ENCODE measurements at regions not wholly inside any gene's neighbourhood (a gene's known extent, or its start where the extent isn't known, plus 50 kb on each side); places are given as distances from the start of the nearest gene placed in this dataset.

DNA sequence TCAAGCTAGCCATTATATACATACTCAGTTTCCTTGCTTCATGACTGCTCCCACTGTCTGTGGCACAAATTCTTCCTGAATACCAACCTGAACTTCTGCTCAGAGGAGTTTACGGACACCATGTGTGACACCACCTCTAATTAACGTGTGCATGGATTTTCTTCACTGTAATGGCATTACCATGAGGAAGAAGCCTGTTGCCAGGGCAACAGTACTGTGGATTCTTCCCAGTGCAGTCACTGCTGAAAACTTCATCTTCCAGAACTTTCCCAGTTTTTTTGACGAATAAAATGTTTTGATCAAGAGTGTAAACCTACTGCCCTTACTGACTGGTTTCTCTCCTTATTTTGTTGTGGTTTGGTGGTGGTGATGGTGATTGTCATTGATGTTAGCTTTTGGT is 444.3 kb upstream of the NRSN1 start:
- no peak for TF ChIP-seq POLR2A (IDR thresholded peaks at IDR 0.05)
- TF ChIP-seq, protein P1, sequence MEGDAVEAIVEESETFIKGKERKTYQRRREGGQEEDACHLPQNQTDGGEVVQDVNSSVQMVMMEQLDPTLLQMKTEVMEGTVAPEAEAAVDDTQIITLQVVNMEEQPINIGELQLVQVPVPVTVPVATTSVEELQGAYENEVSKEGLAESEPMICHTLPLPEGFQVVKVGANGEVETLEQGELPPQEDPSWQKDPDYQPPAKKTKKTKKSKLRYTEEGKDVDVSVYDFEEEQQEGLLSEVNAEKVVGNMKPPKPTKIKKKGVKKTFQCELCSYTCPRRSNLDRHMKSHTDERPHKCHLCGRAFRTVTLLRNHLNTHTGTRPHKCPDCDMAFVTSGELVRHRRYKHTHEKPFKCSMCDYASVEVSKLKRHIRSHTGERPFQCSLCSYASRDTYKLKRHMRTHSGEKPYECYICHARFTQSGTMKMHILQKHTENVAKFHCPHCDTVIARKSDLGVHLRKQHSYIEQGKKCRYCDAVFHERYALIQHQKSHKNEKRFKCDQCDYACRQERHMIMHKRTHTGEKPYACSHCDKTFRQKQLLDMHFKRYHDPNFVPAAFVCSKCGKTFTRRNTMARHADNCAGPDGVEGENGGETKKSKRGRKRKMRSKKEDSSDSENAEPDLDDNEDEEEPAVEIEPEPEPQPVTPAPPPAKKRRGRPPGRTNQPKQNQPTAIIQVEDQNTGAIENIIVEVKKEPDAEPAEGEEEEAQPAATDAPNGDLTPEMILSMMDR (IDR thresholded peaks at IDR 0.05): no peak
